CD4-positive, alpha-beta T cell treated with Interleukin-2 at 100 ng/mL for 4 hours (primary cell): ENCODE measurements at regions not wholly inside any gene's neighbourhood (a gene's known extent, or its start where the extent isn't known, plus 50 kb on each side); places are given as distances from the start of the nearest gene placed in this dataset.
"Not testable (repeated sequence)": the region's sequence is repeated elsewhere in the genome, so short reads cannot be mapped to it uniquely, and the experiment has no call there.

Experiments
- DNase-seq: peaks from one replicate; pipeline ENCODE4 v3.0.0-alpha.2; 2020; ENCODE audit warnings: low spot score

DNA sequence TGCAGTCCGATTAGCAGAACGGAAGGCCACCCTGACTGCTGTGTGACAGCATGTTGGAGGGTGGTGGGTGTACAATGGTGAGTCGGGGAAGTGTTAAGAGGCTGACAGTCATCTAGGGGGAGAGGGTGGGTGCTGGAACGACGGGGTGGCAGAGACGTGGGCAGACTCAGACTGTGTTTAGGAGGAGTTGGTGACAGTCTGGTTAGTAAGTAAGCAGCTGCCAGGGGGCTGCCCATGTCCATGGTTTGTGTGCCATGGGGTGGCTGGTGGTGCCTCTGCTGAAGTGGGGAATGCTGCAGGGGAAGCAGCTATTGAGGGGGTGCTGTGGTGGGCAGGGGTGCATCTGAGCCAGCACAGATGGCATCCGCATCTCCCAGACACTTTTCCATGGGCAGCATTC is 51.3 kb upstream of the BOD1 start:
- no peak for DNase-seq

DNA sequence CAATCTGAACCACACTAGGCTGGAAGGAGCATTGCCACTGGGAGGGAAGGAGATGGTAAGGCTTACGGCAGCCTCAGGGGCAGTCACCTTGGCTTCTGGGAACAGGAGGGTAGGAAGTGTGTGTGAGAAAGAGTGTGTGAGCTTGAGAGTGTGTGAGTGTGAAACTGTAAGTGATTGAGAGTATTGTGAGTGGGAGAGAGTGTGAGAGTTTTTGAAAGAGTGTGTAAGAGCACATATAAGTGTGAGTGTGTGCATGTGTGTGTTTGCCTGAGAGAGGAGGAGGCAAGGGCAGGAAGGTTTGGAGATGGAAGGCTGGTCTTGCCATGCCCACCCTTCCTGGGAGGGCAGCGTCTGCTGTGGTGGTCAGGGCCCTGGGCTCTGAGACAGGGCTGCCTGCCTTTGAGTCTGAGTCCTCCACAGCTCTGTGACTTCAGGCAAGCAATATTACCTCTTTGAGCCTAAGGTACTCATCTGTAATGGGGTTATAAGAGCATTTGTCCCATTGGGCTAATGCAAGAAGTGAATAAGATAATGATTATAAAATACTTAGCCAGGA is 51.9 kb upstream of the BOD1 start:
- DNase-seq = no peak

DNA sequence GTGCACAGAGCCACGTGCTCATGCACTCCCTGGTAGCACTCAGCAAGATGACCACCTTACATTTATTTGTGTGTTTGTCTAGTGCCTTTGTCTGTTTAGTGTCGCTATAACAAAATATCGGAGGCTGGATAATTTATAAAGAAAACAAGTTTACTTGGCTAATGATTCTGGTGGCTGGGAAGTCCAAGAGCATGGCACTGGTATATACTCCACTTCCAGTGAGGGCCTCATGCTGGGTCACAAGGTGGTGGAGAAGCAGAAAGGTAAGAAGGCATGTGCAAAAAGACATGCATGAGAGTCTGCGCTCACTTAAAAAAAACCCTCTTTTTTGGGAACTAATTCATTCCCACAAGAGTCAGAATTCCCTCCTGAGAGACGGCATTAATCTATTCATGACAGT is 52.5 kb upstream of the BOD1 start:
- DNase-seq = no peak

DNA sequence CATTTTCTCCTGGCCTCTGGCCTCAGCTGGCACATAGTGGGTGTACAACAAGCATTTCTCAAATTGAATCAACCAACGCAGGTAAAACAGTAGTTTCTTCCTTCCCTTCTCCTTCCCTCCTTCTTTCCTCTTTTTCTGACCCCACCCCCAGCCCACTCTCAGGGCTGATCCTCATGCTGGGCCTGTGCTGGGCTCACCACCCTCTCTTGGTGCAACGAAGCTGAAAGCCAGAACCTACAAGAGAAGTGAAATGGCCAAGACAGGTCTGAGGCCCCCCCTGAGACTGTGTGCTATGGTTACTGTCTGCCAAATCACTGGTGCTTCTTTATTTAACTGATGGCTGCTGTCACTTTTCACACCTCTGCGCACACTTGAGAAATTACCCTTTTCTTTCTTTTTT is 53.0 kb upstream of the BOD1 start:
- DNase-seq = no peak

DNA sequence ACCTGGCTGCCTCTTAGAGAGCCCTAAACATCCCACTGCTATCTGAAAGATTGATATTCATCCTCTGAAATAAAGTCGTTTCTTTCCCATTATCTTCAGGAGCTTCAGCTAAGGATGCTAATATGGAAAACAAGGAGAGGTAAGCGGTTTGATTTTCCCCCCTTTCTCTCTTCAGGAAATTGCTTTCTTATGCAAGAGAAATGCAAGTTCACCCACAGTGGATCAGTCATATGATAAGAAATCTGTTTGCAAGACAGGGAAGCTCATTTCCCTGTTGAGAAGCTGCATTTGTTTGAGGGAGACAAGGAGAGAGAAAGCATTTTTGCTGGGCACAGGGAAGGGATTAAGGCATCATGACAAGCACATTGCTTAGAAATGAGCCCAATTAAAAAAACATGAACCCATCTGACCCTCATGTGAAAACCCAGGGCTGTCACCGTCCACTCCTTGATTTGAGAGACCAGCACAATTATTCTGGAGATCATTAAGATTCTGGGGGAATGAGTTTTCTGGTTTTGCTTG is 53.7 kb upstream of the BOD1 start:
- DNase-seq = no peak

DNA sequence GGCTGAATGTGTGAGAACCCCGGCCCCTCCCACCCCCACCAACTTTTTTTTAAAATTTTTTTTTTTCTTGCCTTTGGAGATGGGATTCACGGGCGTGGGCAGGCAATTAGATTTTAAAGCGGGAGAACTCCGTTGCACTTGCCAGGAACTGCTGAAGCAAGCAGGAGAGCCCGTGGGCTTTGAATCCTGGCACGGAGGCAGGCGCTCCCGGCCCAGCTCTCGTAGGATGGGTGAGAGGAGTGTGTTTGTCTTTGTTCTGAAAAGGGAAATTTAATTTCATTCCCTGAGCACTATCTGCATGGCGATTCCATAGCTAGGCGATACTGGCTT is 54.3 kb upstream of the BOD1 start:
- no peak for DNase-seq

DNA sequence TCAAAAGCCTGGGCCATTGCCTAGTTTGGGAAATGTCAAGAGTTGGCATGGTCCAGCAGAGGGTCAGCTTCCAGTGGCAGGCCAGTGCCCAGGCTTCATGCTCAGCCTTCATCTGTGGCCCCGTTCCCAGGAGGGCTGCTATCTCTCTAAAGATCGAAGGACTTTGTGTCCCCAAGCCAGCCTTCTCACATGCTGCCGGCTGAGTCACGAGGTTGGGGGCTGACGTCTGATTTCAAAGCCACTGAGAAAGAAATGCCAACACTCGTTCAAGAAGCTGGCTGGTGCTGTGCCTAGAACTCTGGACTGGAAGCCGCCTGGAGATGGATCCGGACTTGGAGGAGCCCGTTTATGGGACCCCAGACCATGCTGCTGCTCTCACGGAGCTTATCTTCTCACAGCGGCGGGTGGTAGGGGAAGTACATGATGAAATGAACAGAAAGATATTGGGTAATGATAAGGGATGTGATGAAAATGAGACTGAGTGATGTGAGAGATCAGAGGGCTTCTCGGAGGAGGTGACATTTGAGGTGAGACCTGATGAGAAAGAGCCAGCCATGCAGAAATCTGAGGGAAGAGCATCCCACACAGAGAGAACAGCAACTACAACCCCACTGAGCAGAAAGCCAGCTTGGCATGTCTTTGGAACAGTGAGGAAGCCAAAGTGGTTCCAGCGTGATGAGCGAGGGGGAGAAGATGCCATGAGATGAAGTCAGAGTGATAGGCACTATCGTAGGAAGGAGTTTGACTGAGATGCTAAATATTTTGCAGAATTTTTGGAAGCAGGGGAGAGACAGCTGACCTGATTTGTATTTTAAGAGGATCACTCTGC is 54.9 kb upstream of the BOD1 start:
- DNase-seq = no peak

DNA sequence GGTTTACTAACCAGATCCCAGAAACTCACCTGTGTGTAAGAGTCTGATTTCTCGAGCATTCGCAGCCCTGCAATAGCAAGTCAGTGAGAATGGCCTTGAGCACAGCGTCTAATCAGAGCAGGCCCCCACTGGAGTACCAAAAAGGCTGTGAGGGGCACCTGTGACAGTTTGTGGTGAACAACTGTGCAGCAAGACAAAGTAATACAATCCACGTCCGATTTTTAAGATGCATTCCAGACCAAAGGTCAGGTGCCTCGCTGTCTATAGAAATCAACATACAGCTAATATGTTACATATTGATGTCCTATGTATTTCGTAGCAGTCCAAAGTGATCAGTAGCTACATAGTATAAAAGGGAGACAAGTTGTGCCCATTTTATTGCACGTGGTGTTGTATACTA is 55.7 kb upstream of the BOD1 start:
- no peak for DNase-seq

DNA sequence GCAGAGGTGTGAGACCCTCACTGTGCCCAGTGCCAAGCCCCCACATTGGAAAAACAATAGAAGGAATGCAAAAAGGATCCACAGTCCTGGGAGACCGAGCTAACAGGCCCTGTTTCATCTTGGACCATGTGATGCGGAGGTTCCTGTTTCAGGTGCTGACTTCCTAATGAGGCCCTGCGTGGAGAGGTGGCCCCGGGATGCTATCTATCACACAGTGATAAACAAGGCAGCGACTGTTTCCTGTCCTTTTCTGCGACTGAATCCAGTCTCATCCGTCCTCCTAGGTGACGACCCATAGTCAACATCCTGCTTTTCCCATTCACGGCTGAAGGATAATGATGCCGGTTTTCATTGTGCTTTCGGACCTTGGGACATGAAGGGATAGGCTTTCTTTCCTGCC is 56.4 kb upstream of the BOD1 start:
- no peak for DNase-seq

DNA sequence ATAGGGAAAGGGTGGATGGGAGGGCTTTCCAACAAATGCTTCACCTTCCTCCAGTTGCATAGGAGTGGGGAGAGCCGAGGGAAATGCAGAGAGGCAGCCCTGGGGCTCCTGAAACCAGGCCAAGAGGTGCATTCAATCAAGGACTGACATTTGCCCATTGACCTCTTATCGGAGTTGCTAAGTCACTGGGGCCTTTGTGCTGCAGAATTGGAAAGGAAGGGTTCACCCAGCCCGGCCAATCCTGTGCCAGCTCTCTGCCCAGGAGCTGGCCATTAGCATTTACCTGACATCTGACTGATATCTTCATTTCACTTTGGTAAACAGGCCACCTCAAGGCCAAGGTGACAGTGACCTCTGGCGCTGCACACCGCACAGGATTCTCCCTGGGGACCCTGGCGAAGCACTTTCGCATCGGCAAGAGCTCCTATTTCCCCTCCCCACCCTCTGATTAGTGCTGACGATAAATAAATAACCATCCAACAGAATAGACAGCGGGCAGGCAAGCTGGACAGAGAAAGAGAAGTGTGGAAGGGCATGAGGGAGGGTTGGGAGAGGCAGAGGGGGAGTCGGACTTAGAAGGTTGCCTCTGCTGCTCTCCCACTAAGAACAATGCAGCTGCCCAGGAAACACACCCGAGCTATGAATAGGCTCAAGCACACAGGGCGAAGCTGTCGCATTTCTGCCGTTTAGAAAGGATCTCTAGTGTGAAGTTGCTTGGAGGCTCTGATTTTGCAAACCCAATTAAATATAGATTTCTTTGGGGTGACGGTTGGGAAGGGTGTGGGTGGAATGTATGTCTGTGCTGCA is 57.0 kb upstream of the BOD1 start:
- no peak for DNase-seq

DNA sequence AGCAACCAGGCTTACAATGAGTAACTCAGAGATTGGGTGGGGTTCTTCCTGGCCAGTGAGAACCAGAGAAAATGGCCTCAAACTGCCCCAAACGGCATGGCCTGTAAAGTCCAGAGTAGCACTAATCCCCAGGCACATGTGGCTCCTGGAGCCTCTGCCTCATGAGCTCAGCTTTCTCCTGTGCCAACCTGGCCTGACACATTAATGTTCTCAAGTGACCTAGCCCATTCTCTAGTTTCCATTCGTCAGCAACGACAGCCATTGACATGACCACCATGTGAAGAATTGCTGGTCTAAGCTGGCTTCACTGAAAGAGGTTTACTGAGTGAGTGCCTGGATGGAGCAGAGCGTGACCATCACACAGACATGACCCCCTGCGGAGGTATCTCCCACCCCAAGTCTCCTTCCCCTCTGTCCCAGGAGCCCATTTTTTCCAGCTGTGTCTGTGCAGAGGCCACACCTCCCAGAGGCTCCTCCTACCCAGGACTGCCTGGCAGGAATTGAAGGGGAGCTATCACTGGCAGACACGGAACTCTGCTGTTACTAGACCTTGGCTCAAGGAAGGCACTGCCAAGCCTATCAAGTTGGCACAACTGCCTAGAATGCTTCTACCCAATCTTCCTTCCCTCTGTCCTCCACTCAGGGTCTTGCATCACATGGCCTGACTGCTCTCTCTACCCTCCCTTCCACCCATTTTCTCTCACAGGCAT is 59.0 kb upstream of the BOD1 start:
- no peak for DNase-seq

DNA sequence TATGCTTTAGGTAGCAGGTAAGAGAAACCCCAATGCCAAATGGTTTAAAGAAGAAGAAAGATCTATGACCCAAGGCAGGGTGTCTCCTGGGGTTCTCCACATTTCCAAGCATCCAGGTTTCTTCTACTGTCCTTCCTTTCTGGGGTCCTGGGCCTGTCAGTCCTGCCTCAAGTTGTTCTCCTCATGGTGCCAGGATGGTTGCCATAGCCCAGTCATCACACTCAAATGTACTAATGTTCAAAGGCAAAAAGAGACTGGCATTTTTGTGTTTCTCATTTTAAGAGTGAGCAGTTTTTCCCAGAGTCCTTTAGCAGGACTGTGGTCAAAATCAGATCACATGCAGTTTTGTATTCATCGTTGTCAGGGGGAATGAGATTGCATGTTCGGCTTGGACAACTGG is 59.9 kb upstream of the BOD1 start:
- no peak for DNase-seq

DNA sequence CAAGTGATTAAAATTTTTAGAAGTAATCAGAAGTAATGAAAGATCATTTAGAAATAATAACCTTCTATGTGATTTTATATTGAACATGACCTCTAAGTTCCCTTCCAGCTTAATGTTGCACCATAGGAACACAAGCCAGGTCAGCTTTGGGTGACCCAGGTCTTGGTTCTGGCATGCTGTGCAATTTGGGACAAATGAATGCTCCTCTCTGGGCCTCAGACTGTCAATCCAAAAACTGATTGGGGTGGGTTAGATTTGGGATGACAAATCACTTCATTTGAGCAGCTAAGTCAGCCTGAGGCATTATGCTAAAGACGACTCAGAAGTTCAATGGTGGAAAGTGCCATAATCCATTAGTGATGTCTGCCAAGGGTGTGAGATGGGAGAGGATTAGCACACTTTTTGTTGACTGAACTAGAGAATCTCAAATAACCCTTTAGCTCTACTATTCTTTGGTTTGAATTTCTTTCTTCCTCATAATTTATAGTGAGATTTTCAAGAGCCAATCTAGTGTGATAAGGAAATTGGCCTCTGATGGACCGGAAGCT is 60.7 kb upstream of the BOD1 start:
- no peak for DNase-seq

DNA sequence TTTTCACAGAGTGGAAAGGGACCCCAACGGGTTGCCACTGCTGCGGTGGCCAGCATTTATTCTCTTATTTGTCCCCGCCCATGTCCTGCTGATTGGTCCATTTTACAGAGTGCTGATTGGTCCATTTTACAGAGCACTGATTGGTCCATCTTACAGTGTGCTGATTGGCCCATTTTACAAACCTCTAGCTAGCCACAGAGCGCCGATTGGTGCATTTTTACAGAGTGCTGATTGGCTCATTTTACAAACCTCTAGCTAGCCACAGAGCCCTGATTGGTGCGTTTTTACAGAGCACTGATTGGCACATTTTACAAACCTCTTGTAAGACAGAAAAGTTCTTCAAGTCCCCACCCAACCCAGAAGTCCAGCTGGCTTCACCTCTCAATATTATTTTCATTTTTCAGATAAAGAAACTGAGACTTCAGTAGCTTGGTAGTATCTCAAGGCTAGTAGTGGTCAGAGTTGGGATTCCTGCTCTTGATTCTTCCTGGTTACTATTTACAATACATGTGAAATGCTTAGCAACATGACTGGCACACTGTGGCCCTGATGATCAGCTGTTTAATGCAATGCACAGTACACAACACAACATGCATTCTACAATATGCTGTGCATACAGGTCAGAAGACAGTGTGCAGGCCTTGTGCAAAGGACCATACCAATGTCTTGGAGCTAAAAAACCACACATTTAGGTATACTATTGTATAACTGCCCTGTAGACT is 63.6 kb upstream of the BOD1 start:
- no peak for DNase-seq

DNA sequence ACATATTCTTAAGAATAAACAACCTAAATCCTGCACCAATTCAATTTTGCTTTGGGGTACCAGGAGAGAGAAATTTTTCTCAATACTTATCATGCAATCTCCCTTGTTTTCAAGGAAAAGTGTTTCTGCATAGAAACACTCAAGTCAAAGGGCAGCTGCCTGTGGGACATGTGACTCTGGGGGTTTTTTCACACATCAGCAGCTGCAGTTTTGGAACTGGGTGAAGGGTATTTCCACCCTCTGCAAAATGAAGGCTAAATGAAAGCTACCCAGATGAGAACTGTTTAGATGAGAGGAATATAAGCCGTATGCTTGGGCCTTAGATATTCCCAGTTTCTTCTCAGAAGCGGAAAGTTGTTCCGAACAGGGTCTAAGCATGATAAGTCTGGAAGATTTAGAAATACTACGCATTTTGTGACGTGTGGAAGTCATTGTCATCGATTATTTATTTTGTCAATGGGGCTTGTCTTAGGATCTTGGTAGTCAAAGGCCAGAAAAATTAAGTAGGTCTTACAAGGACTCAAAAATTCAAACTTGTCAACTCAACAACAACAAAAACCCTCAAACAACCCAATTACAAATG is 64.3 kb upstream of the BOD1 start:
- no peak for DNase-seq

DNA sequence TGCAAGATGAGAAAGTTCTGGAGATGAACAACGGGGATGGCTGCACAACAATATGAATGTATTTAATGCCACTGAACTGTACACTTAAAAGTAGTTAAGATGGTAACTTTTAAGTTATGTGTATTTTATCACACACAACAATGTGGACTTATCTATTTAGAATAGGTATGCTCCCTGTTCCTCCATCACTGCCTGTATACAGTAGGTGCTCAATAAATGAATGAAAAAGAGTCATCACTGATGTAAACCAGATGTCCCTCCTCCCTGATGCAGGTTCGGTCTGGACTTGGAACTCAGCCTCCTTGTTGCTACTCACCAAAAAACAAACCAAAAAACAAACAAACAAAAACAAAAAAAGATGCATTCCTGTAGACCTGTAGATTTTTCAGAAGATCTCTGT is 65.9 kb upstream of the BOD1 start:
- DNase-seq = no peak

DNA sequence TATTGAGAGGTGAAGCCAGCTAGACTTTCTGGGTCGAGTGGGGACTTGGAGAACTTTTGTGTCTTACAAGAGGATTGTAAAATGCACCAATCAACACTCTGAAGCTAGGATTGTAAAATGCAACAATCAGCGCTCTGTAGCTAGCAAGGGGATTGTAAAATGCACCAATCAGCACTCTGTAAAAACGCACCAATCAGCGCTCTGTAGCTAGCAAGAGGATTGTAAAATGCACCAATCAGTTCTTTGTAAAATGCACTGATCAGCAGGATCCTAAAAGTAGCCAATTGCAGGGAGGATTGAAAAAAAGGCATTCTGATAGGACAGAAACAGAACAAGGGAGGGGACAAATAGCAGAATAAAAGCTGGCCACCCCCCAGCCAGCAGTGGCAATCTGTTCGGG is 68.1 kb upstream of the BOD1 start:
- DNase-seq = not testable (repeated sequence)

DNA sequence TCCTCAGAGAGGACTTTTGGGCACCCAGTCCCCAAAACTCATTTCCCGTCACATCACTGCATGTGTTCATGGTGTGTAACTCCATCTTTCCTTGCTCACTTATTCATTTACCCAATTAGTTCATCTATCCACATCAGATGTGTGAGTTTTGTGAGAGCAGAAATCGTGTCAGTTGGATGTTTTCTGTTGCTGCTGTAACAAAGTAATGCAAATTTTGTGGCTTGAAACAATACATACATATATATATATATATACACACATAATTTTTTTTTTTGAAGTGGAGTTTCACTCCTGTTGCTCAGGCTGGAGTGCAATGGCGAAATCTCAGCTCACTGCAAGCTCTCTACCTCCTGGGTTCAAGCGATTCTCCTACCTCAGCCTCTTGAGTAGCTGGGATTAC is 70.5 kb upstream of the BOD1 start:
- DNase-seq = no peak

DNA sequence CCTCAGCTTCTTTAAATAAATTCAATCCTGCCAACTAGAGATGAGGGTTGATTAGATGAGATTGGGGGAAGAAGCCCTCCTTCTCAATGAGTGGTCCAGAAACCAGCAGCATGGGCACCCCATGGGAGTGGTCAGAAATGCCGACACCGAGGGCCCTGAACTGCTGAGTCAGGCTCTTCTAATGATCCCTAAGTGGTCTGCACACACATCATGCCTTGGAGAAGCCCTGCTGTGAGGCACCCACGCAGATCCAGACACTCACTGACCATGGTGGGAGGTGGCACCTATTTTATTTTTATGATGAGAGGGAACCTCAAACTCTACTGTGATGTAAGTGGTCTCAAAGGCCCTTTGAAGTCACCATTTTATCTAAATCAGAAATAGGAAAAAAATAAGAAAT is 72.3 kb upstream of the BOD1 start:
- no peak for DNase-seq

DNA sequence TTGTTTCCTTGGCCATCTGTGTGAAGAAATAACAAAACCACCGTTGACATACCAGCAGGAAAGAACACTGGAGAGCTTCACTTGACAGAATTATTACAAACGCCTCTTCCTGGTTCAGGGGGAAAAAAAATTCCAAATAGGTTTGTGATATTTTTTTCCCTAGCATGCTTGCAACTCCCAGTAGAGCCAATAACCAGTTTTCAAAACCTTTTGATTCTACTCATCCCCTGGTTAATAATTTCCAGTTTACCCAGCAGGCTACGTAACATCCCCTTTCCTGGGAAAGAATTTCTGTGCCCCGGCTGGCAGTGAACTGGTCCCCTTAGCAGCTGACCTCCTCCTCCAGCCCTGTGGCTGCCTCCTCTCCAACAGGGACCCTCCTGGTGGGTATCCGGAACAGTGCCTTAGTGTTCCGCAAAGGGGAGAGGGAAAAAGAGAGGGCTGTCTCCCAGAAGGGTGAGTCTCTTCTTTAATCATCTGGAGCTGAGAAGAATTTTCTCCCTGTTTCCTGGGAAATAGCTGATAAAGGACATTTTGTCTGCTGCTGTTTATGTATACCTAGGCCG is 72.8 kb upstream of the BOD1 start:
- DNase-seq = no peak
